ENCODE measurements at regions not wholly inside any gene's neighbourhood (a gene's known extent, or its start where the extent isn't known, plus 50 kb on each side); places are given as distances from the start of the nearest gene placed in this dataset.

DNA sequence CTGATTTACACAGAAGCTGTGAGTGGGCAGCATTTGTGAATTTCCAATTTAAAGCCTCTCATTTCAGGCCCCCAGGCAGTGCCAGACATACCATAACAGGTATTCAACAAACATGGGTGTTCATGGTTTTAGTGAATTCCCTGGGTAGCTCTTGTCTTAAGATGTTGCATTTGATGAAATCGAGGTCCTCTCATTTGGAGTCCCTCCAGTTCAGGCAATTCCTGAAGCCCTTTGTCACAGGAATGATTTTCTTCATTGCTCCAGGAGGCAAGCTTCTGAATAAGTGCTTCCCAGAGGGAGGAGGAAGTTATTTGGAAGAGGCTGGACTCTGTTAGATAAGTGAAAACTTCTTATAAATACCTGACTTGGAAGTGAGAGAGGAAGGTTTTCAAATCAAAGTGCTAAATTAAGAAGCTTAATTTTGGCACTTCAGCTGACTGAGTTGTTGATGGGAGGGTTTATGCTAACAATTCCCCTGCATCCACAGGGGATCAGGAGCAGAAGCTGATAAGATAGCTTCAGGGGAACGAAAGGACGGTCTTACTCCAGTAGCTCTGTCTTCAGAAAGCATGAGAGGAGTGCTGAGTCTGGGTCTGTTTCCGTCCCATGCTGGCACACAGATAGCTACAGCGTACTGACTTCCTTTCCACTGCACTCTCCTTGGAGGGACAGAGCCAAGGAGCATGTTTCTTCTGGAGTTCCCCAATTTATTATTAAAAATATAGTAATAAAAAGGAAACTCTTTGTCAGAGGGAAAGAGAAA lies 543.1 kb downstream of the GBA3 start:
- no peak overlapping the region for H3K4me3 ChIP-seq (ENCODE audit: low read depth, low read length)
- TF ChIP-seq, protein P1, sequence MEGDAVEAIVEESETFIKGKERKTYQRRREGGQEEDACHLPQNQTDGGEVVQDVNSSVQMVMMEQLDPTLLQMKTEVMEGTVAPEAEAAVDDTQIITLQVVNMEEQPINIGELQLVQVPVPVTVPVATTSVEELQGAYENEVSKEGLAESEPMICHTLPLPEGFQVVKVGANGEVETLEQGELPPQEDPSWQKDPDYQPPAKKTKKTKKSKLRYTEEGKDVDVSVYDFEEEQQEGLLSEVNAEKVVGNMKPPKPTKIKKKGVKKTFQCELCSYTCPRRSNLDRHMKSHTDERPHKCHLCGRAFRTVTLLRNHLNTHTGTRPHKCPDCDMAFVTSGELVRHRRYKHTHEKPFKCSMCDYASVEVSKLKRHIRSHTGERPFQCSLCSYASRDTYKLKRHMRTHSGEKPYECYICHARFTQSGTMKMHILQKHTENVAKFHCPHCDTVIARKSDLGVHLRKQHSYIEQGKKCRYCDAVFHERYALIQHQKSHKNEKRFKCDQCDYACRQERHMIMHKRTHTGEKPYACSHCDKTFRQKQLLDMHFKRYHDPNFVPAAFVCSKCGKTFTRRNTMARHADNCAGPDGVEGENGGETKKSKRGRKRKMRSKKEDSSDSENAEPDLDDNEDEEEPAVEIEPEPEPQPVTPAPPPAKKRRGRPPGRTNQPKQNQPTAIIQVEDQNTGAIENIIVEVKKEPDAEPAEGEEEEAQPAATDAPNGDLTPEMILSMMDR (IDR thresholded peaks at IDR 0.05; ENCODE audit: borderline replicate concordance, insufficient read depth, low read depth, low read length): no peak

DNA sequence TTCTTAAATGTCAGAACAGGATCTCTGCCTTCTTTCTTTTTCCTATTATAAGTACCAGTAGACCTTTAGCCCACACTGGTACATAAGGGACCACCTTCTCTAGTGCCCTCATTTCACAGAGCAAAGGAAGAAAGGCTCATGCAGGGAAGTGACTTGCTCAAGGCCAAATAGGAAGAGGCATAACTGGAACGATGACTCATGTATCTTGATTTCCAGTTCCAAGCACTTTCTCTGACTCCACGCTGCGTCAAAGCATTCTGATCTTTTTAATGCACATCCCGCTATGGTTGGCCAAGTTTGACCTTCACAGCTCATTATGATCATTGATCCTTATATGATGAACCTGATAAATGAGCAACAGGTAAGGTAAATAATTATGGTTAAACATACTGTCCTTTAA lies 542.0 kb downstream of the GBA3 start:
- H3K4me3 ChIP-seq (ENCODE audit: low read depth, low read length): no peak overlapping the region
- TF ChIP-seq, protein P1 (IDR thresholded peaks at IDR 0.05; ENCODE audit: borderline replicate concordance, insufficient read depth, low read depth, low read length): no peak

DNA sequence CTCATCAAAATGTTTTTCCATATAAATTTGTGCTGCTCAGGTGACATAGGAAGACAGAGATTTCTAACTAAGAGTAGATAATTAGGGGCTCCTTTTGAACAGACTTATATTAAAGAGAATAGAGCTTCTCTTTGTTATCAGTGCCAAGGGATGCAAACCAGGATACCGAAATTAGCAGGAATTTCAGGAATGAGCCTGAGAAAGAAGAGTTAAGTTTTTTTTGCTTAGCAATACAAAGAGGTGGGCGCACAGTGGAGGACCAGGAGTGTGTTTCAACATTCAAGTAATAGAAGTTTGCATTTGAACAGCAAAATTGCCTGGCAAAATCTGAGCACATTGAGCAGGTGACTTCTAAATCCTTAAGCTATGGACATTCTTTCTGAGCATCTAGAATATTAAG lies 541.3 kb downstream of the GBA3 start:
- TF ChIP-seq, protein P1 (IDR thresholded peaks at IDR 0.05; ENCODE audit: borderline replicate concordance, insufficient read depth, low read depth, low read length): no peak
- H3K4me3 ChIP-seq (ENCODE audit: low read depth, low read length): no peak overlapping the region

DNA sequence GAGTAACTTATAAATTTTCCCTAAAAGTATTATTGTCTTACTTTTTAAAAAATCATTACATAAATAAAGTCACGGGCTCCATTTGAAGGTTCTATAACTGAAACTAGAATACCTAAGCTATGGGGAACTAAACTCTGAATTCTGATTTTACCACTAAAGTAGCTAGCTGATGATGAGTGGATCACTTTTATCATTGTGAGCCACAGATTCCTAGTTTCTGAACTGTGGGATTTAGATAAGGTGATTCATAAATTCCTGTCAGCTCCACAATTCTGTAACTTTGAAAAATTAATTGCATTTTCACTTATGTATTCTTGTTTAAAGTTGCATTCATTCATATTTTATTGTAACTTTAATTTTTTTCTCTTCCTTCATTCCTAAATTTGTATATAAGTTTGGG lies 540.9 kb downstream of the GBA3 start:
- TF ChIP-seq, protein P1 (IDR thresholded peaks at IDR 0.05; ENCODE audit: borderline replicate concordance, insufficient read depth, low read depth, low read length): no peak

DNA sequence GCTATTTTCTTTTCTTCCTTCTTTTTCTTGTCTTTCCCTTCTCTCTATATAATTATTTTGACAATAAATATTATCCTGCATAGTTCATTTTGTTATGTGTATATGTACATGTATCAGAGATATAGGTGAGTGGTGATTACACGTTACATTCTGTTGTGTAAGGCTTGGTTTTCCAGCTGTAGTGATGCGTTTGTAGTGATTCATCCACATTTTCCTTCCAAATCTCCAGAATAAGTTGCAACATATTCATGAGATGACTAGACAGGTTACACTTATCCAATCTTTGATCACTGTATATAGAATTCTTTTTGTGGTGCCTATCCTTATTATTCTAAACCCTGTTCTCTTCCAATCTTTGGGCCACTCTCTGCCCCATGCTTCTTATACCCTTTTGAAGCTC lies 540.2 kb downstream of the GBA3 start:
- TF ChIP-seq, protein P1 (IDR thresholded peaks at IDR 0.05; ENCODE audit: borderline replicate concordance, insufficient read depth, low read depth, low read length): no peak
- H3K4me3 ChIP-seq (ENCODE audit: low read depth, low read length): no peak overlapping the region

More for the DNA sequence above, 540.9 kb downstream of the GBA3 start:
- H3K4me3 ChIP-seq (ENCODE audit: low read depth, low read length): no peak overlapping the region

DNA sequence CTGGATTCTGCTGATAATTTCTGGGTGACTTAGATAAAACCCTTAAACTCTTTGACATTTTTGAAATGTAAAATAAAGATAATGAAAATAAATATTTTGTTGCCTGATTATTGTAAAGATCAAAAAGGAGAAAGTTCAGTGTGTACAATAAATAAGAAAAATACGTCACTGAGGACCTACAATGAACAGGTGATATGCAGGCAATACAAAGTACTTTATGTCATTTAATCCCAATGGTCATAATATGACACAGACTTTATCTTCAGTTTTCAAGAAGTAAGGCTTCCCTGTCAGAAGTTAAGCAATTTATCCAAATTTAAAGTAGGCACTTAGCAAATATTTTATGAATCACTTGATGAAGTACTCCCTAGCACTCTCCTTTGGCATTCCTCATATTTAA lies 532.8 kb downstream of the GBA3 start:
- no peak overlapping the region for H3K4me3 ChIP-seq (ENCODE audit: low read depth, low read length)
- TF ChIP-seq, protein P1 (IDR thresholded peaks at IDR 0.05; ENCODE audit: borderline replicate concordance, insufficient read depth, low read depth, low read length): no peak

DNA sequence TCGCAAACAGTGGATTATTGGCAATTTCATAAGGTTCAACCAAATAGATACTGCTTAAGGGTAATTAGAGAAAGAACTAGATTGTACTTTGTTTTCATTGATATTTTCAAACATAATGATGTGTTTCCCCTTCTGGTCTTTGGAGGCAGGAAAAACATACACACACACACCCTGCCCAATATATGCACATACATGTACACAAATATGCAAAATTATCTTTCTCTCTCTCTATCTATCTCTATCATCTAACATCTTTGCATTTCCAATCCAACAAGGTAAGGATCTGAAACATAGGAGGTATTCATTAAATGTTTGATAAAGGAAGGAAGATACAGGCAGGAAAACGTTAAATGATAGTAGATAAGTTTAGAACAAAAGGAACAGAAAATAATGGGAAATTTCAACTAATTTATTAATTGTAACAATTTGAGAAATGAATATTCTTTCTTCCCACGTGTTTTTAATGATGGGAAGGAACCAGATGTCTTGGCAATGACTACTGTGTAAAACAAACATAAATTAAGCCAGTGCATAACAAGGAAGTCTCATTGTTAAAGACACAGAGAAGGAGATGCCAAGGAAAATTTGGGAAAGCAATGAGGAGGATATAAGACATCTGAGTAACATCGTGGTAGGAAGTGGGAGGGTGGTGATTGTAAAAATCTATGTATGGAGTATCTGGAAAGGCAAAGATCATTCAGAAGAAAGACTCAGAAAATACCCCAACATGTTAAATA lies 532.1 kb downstream of the GBA3 start:
- H3K4me3 ChIP-seq (ENCODE audit: low read depth, low read length): no peak overlapping the region
- TF ChIP-seq, protein P1 (IDR thresholded peaks at IDR 0.05; ENCODE audit: borderline replicate concordance, insufficient read depth, low read depth, low read length): no peak
